Left colon (tissue), 2 donors: ENCODE measurements at regions not wholly inside any gene's neighbourhood (a gene's known extent, or its start where the extent isn't known, plus 50 kb on each side); places are given as distances from the start of the nearest gene placed in this dataset.
"Not testable (repeated sequence)": the region's sequence is repeated elsewhere in the genome, so short reads cannot be mapped to it uniquely, and the experiment has no call there.

Experiments used
- ATAC-seq: fragments of 200-7000 bp; cut with Tn5 transposase; one replicate; pipeline ENCODE4 v1.9.1; 2020; ENCODE audit warnings: mild to moderate bottlenecking, moderate library complexity
- DNase-seq, 2 donors: peaks; one replicate each; pipeline ENCODE4 v3.0.0-alpha.2; 2020
- intact Hi-C, 2 donors: fragments of 100-400 bp; cut with DNase I in 1 of 2; cut with micrococcal nuclease in 1 of 2; formaldehyde crosslinking; loops; one replicate each; pipeline versions ENCODE4 v1.11.2 to v1.14.0; 2022; cut with DNase I, micrococcal nuclease
- donor health status: DM: no; HTN: no; CAD: no.
- donor health status: DM: yes; HTN: yes; CAD: no.

DNA sequence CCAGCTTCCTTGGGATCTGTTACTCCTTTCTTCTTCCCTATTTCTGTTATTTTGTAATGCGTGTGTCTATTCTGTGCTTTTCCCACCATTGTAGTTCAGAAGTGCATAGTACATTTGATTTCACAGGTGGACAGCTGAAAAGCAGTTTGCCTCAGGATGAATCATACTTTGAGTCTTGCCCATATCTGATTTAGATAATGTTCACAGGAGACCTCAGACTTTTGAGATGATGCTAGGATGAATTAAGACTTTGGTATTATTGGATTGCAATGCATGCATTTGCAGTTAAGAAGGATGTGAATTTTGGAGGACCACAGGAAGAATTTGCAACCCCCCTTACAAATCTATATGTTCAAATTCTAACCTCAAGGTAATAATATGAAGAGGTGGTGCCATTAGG, 769.6 kb downstream of the CDH11 start:
- ATAC-seq (no peak), DNase-seq (no peak)
- intact Hi-C loops: no loop called here

DNA sequence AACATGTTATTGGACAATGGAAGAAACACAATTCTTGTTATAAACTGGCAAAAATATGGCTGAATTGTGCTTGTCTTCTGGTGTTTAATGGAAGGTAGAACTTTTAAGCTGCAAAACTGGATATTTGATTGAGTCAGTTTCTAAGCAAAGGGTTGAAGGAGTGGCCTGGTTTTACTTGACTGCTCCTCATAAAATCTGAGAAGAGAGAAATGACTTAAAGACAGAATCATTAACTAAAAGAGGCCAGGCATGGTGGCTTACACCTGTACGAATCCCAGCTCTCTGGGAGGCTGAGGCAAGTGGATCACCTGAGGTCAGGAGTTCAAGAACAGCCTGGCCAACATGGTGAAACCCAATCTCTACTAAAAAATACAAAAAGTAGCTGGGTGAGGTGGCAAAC, 770.7 kb downstream of the CDH11 start:
- ATAC-seq (no peak), DNase-seq (no peak)
- intact Hi-C loops: no loop called here

DNA sequence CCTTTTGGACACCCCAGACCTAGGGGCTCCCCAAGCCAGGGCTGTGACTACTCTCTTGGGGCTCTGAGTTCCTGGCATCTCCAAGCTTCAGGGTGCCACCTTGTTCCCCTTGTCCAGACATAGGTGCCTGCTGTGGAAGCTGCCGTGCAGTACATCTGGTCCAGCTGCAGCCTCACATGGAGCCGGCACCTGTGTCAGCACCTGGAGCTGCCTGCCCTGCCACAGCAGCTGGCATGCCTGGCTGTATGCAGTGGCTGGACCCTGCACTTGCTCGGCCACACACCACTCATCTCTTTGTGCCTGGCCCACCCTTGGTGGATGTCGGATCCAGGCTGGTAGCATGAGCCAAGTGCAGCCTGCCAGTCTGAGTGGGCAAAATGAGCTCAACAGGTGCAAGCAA, 775.8 kb downstream of the CDH11 start:
- no peak for DNase-seq
- ATAC-seq: no peak
- intact Hi-C loops: no loop called here

DNA sequence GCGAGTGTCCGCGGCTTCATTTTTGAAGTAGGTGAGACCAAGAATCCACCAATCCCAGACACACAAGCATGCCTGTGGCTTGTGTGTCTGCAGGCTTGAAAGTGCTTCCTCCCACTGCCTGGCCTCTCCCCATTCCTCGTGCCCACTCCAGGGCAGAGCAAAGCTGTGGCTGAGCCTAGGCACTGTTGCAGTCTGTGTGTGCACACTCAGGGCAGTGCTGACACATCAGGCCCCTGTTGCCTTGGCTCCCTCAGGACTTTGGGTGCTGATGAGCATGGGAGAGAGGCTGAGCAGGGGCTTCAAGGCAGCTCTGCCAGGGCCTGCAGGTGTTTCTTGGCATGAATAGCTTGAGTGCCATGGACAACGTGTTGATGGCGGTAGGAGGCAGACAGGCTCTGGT, 776.7 kb downstream of the CDH11 start:
- DNase-seq (no peak), ATAC-seq (no peak)
- intact Hi-C loops: no loop called here

DNA sequence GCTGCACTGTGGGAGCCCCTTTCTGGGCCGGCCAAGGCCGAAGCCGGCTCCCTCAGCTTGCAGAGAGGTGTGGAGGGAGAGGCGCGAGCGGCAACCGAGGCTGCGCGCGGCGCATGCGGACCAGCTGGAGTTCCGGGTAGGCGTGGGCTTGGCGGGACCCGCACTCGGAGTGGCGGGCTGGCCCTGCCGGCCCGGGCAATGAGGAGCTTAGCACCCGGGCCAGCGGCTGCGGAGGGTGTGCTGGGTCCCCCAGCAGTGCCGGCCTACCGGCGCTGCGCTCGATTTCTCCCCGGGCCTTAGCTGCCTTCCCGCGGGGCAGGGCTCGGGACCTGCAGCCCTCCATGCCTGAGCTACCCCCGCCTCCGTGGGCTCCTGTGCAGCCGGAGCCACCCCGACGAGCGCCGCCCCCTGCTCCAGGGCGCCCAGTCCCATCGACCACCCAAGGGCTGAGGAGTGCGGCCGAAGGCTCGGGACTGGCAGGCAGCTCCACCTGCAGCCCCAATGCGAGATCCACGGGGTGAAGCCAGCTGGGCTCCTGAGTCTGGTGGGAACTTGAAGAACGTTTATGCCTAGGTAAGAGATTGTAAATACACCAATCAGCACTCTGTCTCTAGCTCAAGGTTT, 777.9 kb downstream of the CDH11 start:
- ATAC-seq, DNase-seq, intact Hi-C loops: not testable (repeated sequence)

DNA sequence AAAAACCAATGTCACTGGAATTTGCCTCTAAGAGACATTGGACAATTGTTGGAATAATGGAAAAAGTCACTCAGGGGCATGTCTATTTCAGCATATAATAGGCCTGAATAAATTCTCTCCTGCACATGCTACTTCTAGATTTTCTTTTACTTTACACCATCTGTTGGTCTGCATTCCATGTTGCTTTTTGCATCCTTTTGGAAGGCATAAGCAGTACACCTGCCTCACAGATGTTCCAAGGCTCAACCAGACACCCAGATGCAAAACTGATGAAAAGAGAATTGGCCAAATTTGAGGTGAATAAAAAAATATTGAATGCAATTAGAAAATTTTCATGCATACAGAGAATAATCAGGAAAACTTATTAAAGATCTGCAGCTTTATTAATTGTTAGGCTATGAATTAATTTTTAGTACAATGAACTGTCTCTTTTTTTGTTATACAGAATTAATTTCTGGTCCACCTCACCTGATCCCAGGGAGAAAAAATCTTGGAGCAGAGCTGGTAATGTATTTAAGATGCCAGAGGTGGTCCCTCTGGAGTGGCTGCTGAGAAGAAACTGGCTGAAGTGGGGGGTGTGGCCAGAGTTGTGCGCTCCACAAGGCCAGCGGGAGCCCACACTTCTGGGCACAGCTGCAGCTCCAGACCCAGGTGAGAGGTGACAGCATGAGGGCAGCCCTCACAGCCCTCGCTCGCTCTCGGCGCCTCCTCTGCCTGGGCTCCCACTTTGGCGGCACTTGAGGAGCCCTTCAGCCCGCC, 778.6 kb downstream of the CDH11 start:
- DNase-seq (no peak), ATAC-seq (no peak)
- intact Hi-C loops: no loop called here

DNA sequence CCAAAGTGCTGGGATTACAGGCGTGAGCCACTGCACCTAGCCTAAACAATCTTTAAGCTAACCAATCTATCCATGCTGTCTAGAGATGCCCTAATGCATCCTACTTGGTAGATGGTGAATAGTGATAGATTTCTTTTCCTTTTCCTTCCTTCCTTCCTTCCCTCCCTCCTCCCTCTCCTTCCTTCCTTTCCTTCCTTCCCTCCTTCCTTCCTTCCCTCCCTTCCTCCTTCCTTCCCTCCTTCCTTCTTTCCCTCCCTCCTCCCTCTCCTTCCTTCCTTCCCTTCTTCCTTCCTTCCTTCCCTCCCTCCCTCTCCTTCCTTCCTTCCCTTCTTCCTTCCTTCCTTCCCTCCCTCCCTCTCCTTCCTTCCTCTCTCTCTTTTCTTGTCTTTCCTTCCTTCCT, 780.5 kb downstream of the CDH11 start:
- ATAC-seq, intact Hi-C loops, DNase-seq: not testable (repeated sequence)

DNA sequence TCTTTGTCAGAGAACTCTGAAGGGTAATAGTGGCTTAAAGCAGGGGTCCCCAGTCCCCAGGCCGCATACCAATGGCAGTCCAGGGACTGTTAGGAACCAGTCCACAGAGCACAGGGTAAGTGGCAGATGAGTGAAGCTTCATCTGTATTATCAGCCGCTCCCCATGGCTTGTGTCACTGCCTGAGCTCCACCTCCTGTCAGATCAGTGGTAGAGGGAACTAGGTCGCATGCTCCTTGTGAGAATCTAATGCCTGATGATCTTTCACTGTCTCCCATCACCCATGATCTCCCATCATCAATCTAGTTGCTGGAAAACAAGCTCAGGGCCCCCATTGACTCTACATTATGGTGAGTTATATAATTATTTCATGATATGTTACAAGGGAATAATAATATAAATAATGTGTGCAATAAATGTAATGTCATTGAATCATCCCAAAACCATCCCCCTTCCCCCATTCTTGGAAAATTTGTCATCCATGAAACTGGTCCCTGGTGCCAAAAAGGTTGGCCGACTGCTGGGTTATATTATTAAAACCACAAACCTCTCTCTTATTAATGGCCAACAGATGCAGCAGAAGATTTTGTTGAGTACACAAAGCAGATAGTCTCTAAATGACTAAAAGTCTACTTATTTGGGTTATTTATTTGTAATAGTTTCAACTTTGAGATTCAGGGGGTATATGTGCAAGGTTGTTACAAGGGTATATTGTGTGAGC, 782.7 kb downstream of the CDH11 start:
- intact Hi-C loops: no loop called here
- no peak for ATAC-seq
- no peak for DNase-seq

DNA sequence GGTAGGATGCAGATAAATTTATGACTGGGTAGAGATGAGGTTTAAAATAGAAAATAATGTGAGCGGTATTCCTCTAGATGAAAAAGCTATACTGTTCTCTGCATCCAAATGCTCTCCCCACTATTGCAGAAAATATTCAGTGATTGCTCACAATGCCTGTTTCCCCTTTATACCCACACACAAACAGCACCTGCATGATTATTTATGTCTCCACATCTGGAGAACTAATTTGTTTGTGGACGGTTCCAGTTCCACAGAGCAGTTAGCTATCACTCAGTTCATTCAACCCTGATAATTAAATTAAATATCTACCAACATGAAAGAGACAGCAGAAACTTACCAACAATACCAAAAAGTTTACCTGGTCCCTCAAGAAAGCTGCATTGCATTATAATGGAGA, 800.0 kb downstream of the CDH11 start:
- ATAC-seq (no peak), DNase-seq (no peak)
- intact Hi-C loops: no loop called here

DNA sequence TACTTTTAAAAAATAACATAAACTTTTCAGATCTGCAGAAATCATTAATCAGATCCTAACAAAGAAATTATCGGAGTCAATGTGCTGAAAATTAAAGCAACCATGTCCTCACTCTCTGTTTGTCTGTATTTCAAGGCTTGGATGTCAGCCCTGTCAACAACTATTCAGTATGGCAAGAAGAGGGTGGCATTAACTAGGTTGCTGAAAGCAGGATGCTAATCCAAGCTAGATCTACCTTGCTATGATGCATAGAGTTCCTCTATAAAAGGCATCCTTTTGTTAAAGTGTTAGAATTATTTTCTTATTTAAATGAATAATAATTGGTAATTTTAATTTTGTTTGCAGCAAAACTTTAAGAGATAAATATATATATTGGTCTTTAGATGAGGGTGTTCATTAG, 800.8 kb downstream of the CDH11 start:
- no peak for ATAC-seq

DNA sequence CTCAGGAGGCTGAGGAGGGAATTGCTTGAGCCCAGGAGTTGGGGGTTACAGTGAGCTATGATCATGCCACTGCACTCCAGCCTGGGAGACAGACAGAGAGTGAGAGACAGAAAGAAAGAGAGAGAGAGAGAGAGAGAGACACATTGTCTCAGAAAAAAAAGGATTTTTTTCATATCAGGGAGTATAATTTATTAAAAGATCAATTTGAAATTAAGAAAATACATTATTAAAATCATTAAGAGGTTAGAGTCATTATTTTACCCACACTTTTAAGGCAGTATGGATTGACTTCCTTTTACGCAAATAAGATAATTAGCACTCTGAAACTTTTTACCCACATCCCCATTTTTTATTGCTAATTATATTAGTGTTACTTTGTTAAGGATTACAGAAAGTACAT, 804.3 kb downstream of the CDH11 start:
- DNase-seq (no peak), ATAC-seq (no peak)
- intact Hi-C loops: no loop called here

More for the DNA sequence above, 800.8 kb downstream of the CDH11 start:
- intact Hi-C loops: no loop called here
- no peak for DNase-seq

DNA sequence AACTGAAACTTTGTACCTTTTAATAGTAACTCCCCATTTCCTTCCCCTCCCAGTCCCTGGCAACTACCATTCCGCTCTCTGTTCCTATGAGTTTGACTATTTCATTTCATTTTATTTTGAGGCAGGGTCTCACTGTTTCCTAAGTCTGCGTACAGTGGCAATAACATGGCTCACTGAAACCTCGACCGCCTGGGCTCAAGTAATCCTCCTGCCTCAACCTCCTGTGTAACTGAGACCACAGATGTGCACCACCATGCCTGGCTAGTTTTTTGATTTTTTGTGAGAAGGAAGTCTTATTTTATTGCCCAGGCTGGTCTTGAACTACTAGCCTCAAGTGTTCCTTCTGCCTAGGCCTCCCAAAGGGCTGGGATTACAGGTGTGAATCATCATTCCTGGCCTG, 808.1 kb downstream of the CDH11 start:
- DNase-seq (no peak), ATAC-seq (no peak)
- intact Hi-C loops: no loop called here

DNA sequence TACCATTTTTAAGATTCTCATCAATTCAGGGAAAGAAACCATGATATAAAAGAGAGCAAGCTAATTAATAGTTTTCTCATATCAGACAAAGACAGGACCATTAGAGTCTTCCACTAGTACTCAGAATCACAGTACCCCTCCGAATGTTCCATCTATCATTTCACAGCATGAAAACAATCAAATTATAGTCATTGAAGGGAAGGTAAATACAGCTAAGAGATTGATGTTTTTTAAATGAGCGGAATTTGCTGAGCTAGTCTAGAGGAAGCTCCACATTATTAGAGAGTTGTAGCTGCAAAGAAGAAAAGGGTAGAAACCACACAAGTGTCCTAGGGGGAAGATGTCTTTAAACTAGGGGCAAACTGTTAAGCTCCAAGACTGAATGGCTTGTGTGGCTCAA, 808.9 kb downstream of the CDH11 start:
- intact Hi-C loops: no loop called here
- ATAC-seq (no peak), DNase-seq (no peak)

DNA sequence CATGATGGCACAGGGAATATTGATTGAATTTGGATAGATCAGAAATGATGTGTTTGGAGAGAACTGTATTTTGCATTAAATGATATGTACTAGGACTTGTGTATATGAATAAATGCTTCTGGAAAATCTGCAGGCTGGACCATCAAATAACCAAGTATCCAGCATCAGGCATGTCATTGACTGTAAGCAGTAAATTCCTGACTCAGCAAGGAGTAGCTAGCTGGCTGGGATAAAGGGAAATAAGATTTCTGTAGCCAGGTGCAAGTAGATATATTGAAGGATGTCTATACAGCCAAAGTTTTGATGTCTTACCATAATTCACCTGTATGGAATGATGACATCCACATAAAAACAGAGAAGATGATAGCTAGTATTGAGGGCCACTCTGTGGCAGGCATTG, 809.6 kb downstream of the CDH11 start:
- ATAC-seq: no peak
- intact Hi-C loops: no loop called here
- no peak for DNase-seq

DNA sequence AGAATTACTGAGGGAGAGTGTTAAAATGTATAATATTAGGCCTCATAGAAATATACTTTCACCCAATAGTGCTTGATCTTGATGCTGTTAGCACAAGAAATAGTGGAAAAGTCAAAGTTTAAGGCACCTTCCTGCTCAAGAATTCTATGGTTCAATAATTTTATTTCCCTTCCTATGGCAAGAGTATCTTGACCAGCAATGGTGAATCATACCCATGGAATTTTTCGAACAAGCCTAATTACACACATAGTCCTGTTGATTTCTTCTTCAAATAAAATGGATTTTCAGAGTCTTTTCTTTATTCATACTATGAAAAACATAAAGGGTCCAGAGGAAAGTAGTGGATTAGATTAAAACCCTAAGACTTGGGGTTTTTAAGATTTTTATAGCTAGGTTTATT, 810.6 kb downstream of the CDH11 start:
- DNase-seq (no peak), ATAC-seq (no peak)
- intact Hi-C loops: no loop called here

DNA sequence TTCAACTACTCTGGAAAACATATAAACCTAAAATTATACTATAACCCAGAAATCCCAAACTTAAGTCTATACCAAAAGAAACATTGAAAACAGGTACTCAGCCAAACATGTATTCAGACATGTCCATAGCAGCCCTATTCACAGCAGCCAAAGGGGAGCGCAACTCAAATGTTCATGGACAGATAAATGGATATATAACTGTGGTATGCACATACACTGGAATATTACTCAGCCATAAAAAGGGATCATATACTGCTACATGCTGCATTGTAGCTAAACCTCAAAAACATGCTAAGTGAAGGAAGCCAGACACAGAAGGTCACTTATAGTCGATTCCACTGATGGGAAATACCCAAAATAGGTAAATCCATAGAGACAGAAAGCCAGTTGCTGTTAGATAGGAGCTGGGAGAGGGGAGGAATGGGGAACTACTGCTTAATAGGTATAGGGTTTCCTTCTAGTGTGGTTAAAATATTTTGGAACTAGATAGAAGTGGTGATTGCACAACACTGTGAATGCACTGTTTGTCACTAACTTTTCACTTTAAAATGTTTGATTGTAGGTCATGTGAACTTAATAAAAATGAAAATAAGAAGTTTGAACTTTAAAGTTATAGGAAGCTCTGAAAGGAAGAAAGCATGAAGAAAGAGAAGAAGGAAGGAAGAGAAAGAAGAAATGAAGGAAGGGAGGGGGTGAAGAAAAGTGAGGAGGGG, 812.3 kb downstream of the CDH11 start:
- DNase-seq: no peak
- intact Hi-C loops: no loop called here
- ATAC-seq: no peak

DNA sequence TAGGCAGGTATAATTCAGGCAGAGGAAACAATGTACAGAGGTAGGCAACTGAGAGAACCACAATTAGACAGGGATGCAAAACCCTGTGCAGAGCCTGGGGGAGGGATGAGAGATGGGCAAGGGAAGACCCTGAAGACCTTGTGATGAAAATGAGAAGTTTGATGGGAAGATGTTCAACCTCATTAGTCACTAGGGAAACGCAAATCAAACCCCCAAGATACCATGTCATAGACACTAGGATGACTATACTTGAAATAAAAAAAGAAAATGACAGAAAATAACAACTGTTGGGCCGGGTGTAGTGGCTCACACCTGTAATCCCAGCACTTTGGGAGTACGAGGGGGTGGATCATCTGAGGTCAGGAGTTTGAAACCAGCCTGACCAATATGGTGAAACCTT, 813.1 kb downstream of the CDH11 start:
- DNase-seq (no peak), ATAC-seq (no peak)
- intact Hi-C loops: no loop called here

DNA sequence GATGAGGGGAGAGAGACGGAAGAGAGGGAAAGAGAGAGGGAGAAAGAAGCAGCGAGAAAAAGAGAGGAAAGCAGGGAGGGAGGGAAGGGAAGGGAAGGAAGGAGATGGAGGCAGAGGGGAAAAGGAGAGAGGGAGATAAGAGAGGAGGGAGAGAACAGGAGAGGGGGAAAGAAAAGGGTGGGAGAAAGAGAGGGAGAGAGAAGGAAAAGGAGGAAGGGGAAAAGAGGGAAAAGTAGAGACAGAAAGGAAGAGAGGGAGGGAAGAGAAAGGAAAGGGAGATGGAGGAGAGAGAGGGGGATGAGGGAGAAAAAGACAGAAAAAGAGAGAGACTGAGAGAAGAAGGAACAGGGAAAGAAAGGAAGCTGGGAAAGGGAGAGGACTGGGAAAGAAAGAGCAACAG, 814.4 kb downstream of the CDH11 start:
- intact Hi-C loops: no loop called here
- no peak for DNase-seq

DNA sequence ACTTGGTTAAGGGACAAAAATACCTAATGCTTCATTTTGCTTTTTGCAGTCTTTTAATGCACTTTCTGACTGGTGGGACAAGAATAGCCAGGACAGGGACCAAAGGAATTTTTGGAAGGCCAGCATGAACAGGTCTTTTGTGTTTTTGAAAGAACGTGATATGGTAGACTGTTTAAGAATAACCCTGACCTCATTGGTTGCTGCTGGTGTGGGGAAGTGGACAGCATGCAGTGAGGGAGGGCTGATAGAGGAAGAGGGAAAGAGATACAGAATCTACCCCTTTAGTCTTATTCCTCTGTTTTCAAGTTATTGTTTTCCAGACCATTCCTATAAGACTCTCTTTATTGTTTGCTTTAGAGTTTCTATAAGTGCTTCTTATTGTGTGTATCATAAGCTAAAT, 816.2 kb downstream of the CDH11 start:
- intact Hi-C loops: no loop called here
- DNase-seq: no peak
- ATAC-seq: no peak

More for the DNA sequence above, 814.4 kb downstream of the CDH11 start:
- no peak for ATAC-seq

DNA sequence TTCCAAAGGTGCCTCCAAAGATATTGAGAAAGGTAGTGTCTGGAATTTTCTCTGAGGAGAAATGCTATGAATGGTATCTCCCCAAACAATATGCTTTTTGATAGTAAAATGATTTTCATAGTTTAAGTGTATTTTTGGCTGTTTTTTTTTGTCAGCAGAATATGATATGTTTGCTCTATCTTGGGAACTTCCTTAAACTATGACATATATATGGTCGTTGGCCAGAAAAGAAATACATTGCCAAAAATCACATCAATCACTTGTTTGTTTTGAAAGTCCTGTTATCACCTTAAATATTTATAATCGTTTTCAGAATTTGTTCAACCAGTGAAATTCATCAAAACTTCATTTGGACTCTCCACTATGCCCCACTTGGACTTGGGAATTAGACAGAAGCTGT, 816.9 kb downstream of the CDH11 start:
- intact Hi-C loops: no loop called here
- ATAC-seq (no peak), DNase-seq (no peak)
